ENCODE measurements at regions not wholly inside any gene's neighbourhood (a gene's known extent, or its start where the extent isn't known, plus 50 kb on each side); places are given as distances from the start of the nearest gene placed in this dataset.

DNA sequence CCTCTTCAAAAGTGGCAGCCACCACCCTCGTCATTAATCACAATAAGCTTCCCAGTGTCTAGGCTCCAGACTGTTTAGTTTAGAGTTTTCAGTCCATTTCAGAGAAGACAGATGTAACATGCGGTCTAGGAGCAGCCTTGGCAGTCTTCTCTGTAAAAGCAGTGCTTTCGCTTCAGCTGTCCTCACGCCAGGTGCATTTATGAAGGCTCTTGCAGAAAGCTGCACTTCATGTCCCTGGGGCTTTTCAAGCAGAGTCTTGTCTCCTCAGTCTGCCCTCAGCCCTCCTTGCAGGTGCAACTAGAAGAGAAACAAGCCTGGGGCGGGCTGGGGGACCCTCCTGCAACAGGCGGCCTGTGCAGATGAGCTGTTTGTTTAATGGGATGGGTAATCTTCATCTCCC, 281.9 kb downstream of the DRD1 start:
- TF ChIP-seq CTCF (IDR thresholded peaks at IDR 0.05): no peak

DNA sequence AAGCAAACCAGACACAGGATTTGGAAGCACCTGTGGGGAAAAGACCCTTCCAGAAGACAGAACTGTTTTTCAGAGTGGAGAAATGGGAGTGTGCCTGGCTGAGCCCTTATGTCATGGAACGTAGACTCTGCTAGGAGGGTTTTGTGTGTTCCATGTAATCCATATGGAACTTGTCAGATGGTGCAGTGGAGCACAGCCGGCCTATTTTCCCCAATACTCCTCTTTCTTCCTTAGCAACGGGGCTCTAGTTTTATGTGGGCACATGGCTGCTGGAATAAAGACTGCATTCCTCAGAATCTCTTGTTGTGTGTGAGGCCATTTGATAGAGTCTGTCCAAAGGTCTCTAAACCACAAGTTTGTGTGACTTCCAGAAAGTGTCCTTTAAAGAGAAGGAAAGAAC, 284.0 kb downstream of the DRD1 start:
- TF ChIP-seq CTCF (IDR thresholded peaks at IDR 0.05): no peak

DNA sequence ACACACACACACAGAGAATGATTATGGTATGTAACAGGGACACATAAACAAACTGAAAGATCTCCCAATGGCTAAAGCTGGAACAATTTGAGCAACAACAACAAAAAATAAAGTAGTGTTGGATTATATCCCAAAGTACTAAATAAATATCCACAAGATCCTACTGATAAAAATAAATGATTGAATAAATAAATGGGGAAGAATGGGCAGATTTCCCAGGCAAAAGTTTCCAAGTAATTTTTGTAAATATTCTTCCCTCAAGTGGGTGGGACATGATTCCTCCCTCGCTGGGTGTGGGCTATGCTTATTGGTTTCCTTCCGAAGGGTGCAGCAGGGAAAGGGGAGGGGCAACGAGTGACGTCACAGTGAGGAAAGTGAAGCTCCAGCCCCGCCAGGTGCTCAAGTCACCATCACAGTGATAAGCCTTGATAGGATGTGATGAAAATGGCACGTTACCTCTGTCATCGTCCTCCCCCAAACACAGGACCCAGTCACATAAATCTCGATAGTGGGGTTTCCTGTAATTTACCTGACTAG, 295.3 kb downstream of the DRD1 start:
- no peak for TF ChIP-seq CTCF (IDR thresholded peaks at IDR 0.05)

- no peak for TF ChIP-seq CTCF (IDR thresholded peaks at IDR 0.05)
Observed at GRCh38 chr5:175146733-175147132, 297.2 kb downstream of the DRD1 start.

DNA sequence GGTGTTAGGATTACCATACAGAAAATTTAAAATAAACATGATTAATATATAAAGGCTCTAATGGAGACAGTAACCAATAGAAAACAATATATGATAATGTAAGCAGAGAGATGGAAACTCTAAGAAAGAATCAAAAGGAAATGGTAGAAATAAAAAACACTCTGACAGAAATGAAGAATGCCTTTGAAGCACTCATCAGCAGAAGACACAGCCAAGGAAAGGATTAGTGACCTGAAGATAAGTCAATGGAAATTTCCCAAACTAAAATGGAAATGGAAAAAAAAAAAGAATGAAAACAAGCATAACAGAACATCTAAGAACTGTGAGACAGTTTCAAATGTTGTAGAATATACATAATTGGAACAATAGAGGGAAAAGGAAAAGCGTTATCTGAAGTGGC, 302.6 kb downstream of the DRD1 start:
- TF ChIP-seq CTCF (IDR thresholded peaks at IDR 0.05): no peak

DNA sequence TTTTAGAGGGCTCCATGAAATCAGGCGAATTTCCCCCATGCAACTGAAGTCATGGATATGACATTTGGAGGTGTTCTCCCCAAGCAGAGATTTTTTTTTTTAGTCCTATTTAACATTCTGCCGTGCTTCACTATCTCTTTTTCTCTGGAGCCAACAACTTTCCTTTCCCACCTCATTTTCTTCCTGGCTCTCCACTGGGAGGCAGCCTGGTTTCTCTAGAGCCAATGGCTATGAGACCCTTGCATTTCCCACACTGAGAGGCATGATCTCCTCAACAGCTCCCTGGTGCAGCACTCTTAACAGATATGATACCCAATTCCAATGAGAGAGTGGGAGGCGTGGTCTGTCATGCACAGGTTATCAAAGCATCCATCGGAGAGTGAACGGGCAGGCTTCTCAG, 310.8 kb downstream of the DRD1 start:
- TF ChIP-seq CTCF (IDR thresholded peaks at IDR 0.05): no peak

GRCh38 chr5:175131432-175131831, 312.6 kb downstream of the DRD1 start:
- TF ChIP-seq CTCF (IDR thresholded peaks at IDR 0.05): no peak

- TF ChIP-seq CTCF (IDR thresholded peaks at IDR 0.05): no peak
Observed at GRCh38 chr5:175129619-175130018, 314.4 kb downstream of the DRD1 start.
